CD14-positive monocyte (primary cell): ENCODE measurements at regions not wholly inside any gene's neighbourhood (a gene's known extent, or its start where the extent isn't known, plus 50 kb on each side); places are given as distances from the start of the nearest gene placed in this dataset.

ENCODE experiments used
- DNase-seq, 3 donors: peaks; one replicate each; pipeline ENCODE4 v3.0.0-alpha.2; 2011 to 2022
- H2AFZ ChIP-seq: 2 replicates; pipeline ENCODE4 v1.6.0; 2012; ENCODE audit warnings: mild to moderate bottlenecking, low read depth, low read length, inconsistent platforms; ENCODE audit not compliant: insufficient read depth, poor library complexity, severe bottlenecking
- H3K27ac ChIP-seq, 2 donors: 1 replicate in 1 of 2; 2 replicates in 1 of 2; pipeline ENCODE4 v1.5.1; 2012 to 2013; ENCODE audit warnings: low read length in 2 of 2, control low read depth in 1 of 2, inconsistent platforms in 1 of 2, low read depth in 1 of 2, mild to moderate bottlenecking in 1 of 2
- H3K27me3 ChIP-seq, 2 donors: one replicate each; pipeline versions ENCODE4 v1.6.0 to v1.6.1; 2011 to 2013; ENCODE audit warnings: low read length in 2 of 2; ENCODE audit not compliant: control insufficient read depth in 2 of 2, insufficient read depth in 2 of 2
- H3K36me3 ChIP-seq, 2 donors: replicated peaks in 1 of 2; 1 replicate in 1 of 2; 2 replicates in 1 of 2; pipeline versions ENCODE4 v1.5.1 to v1.6.1; 2012 to 2013; ENCODE audit warnings: low read length in 2 of 2, control low read depth in 1 of 2, inconsistent platforms in 1 of 2, mild to moderate bottlenecking in 1 of 2; ENCODE audit not compliant: insufficient read depth in 2 of 2, control insufficient read depth in 1 of 2
- H3K4me1 ChIP-seq, 2 donors: 1 replicate in 1 of 2; 2 replicates in 1 of 2; pipeline versions ENCODE4 v1.5.1 to v1.6.1; 2012 to 2013; ENCODE audit warnings: low read length in 2 of 2, control low read depth in 1 of 2, inconsistent platforms in 1 of 2, mild to moderate bottlenecking in 1 of 2, moderate library complexity in 1 of 2; ENCODE audit not compliant: insufficient read depth in 2 of 2, control insufficient read depth in 1 of 2
- H3K4me2 ChIP-seq: replicated peaks from 2 replicates; pipeline ENCODE3; 2012; ENCODE audit warnings: low read length, moderate library complexity, mild to moderate bottlenecking; ENCODE audit not compliant: poor library complexity, severe bottlenecking; ENCODE audit errors: extremely low read depth
- H3K4me3 ChIP-seq, 3 experiments: fragments of 200-600 bp in 1 of 3; sonication (generic) in 1 of 3; replicated peaks in 1 of 3; 1 replicate in 2 of 3; 2 replicates in 1 of 3; pipeline ENCODE4 v1.5.1; 2011 to 2013; ENCODE audit warnings: low read length in 3 of 3, mild to moderate bottlenecking in 3 of 3, control low read depth in 2 of 3, low read depth in 2 of 3, inconsistent platforms in 1 of 3, moderate library complexity in 1 of 3
- H3K79me2 ChIP-seq: 2 replicates; pipeline ENCODE4 v1.6.0; 2012; ENCODE audit warnings: mild to moderate bottlenecking, control low read depth, inconsistent platforms, low read length, moderate library complexity; ENCODE audit not compliant: insufficient read depth
- H3K9ac ChIP-seq: 2 replicates; pipeline ENCODE4 v1.6.0; 2017; ENCODE audit warnings: low read length, mild to moderate bottlenecking; ENCODE audit not compliant: insufficient read depth, poor library complexity, severe bottlenecking
- H3K9me3 ChIP-seq, 2 donors: replicated peaks in 1 of 2; 1 replicate in 1 of 2; 2 replicates in 1 of 2; pipeline versions ENCODE4 v1.5.1 to v1.6.1; 2012 to 2013; ENCODE audit warnings: low read length in 2 of 2, control low read depth in 1 of 2; ENCODE audit not compliant: control insufficient read depth in 1 of 2, insufficient read depth in 1 of 2
- H4K20me1 ChIP-seq: 2 replicates; pipeline ENCODE4 v1.6.0; 2012; ENCODE audit warnings: mild to moderate bottlenecking, low read length, control low read depth, moderate library complexity; ENCODE audit not compliant: insufficient read depth
- H3K27ac Mint-ChIP-seq, 7 donors: one replicate each; pipeline ENCODE4 v1.8.0; 2020; ENCODE audit warnings: mild to moderate bottlenecking in 7 of 7, mixed read lengths in 7 of 7, moderate library complexity in 6 of 7, inconsistent platforms in 2 of 7
- H3K27me3 Mint-ChIP-seq, 3 donors: one replicate each; pipeline ENCODE4 v1.8.0; 2021 to 2022; ENCODE audit warnings: low read depth in 3 of 3, mild to moderate bottlenecking in 3 of 3, mixed read lengths in 3 of 3, moderate library complexity in 3 of 3, inconsistent platforms in 1 of 3
- H3K36me3 Mint-ChIP-seq, 2 donors: one replicate each; pipeline ENCODE4 v1.8.0; 2020; ENCODE audit warnings: mixed read lengths in 2 of 2, inconsistent platforms in 1 of 2, mild to moderate bottlenecking in 1 of 2
- H3K4me1 Mint-ChIP-seq: one replicate; pipeline ENCODE4 v1.8.0; 2020; ENCODE audit warnings: mild to moderate bottlenecking, mixed read lengths
- H3K4me3 Mint-ChIP-seq, 2 donors: one replicate each; pipeline ENCODE4 v1.8.0; 2020; ENCODE audit warnings: mild to moderate bottlenecking in 2 of 2, mixed read lengths in 2 of 2, moderate library complexity in 1 of 2
- H3K9me3 Mint-ChIP-seq, 7 donors: one replicate each; pipeline ENCODE4 v1.8.0; 2020 to 2022; ENCODE audit warnings: mixed read lengths in 7 of 7, mild to moderate bottlenecking in 6 of 7, moderate library complexity in 6 of 7, inconsistent platforms in 2 of 7
- WGBS: methylation state at CpG from one replicate; pipeline ENCODE4 v1.1.5; 2013; ENCODE audit warnings: missing lambda C conversion rate; ENCODE audit not compliant: insufficient coverage; 5-methylcytosine and 5-hydroxymethylcytosine counted together
- intact Hi-C, 2 donors: fragments of 100-400 bp; cut with micrococcal nuclease; formaldehyde crosslinking; loops; one replicate each; pipeline versions ENCODE4 v1.15.0 to v1.15.1; 2023
- TF ChIP-seq, protein P1 (sequence below): fragments of 200-600 bp; IDR thresholded peaks from one replicate; pipeline ENCODE4 v1.8.0; 2022; ENCODE audit warnings: antibody characterized with exemption, mild to moderate bottlenecking

GRCh38 chr12:67909091-67909531 is 80.1 kb upstream of the IFNG-AS1 start:
- no peak for DNase-seq
- Histone ChIP-seq H3K4me1 (no peaks in the 10 kb centered on the region), H3K4me2 (no peak overlapping the region), H3K27me3 (no peaks in the 10 kb centered on the region), H3K27ac (no peak overlapping the region), H3K36me3 (no peaks in the 10 kb centered on the region), H3K79me2 (no peaks in the 10 kb centered on the region), H3K9ac (no peak overlapping the region), H4K20me1 (no peaks in the 10 kb centered on the region), H3K9me3 (no peaks in the 10 kb centered on the region), H2AFZ (no peak overlapping the region), H3K4me3 (no peak overlapping the region)
- TF ChIP-seq, protein P1, sequence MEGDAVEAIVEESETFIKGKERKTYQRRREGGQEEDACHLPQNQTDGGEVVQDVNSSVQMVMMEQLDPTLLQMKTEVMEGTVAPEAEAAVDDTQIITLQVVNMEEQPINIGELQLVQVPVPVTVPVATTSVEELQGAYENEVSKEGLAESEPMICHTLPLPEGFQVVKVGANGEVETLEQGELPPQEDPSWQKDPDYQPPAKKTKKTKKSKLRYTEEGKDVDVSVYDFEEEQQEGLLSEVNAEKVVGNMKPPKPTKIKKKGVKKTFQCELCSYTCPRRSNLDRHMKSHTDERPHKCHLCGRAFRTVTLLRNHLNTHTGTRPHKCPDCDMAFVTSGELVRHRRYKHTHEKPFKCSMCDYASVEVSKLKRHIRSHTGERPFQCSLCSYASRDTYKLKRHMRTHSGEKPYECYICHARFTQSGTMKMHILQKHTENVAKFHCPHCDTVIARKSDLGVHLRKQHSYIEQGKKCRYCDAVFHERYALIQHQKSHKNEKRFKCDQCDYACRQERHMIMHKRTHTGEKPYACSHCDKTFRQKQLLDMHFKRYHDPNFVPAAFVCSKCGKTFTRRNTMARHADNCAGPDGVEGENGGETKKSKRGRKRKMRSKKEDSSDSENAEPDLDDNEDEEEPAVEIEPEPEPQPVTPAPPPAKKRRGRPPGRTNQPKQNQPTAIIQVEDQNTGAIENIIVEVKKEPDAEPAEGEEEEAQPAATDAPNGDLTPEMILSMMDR, result no peak
- H3K9me3 Mint-ChIP-seq, result peaks cover 0 to 5% (median 0%) of the 10 kb centered on the region in 7 donors
- peaks cover 0 to 3% (median 2%) of the 10 kb centered on the region in 3 donors for H3K27me3 Mint-ChIP-seq
- no peak overlapping the region for H3K27ac Mint-ChIP-seq
- WGBS, result 38% methylated on average over 1 of the region's 4 CpGs
- H3K4me3 Mint-ChIP-seq, result no peak overlapping the region
- no peaks in the 10 kb centered on the region for H3K4me1 Mint-ChIP-seq
- intact Hi-C loops, result no loop called here
- no peaks in the 10 kb centered on the region for H3K36me3 Mint-ChIP-seq

- Mint-ChIP-seq H3K9me3 (peaks cover 0 to 5% (median 0%) of the 10 kb centered on the region in 7 donors), H3K4me1 (no peaks in the 10 kb centered on the region), H3K27ac (no peak overlapping the region), H3K4me3 (no peak overlapping the region), H3K36me3 (no peaks in the 10 kb centered on the region), H3K27me3 (peaks cover 0 to 3% (median 2%) of the 10 kb centered on the region in 3 donors)
- Histone ChIP-seq H3K4me2 (no peak overlapping the region), H3K9ac (no peak overlapping the region), H3K27me3 (no peaks in the 10 kb centered on the region), H4K20me1 (no peaks in the 10 kb centered on the region), H3K9me3 (no peaks in the 10 kb centered on the region), H3K4me3 (no peak overlapping the region), H3K79me2 (no peaks in the 10 kb centered on the region), H3K36me3 (no peaks in the 10 kb centered on the region), H3K27ac (no peak overlapping the region), H3K4me1 (no peaks in the 10 kb centered on the region), H2AFZ (no peak overlapping the region)
- intact Hi-C loops, result no loop called here
- TF ChIP-seq, protein P1, result no peak
- no peak for DNase-seq
- WGBS, result no CpG with 5 or more reads among the region's 2 CpGs
Measured at GRCh38 chr12:67909681-67910080, 79.6 kb upstream of the IFNG-AS1 start.
